SH-SY5Y (cell line): ENCODE measurements at regions not wholly inside any gene's neighbourhood (a gene's known extent, or its start where the extent isn't known, plus 50 kb on each side); places are given as distances from the start of the nearest gene placed in this dataset.

Experiments
- GATA2 ChIP-seq: IDR thresholded peaks from 2 replicates; pipeline ENCODE4 v1.6.1; 2011; ENCODE audit warnings: mild to moderate bottlenecking, low read depth, low read length
- GATA3 ChIP-seq: IDR thresholded peaks from 2 replicates; pipeline ENCODE4 v1.6.1; 2011; ENCODE audit warnings: low read depth, mild to moderate bottlenecking, low read length, moderate library complexity

GRCh38 chr5:158140120-158140731 is 281.3 kb upstream of the CLINT1 start:
- TF ChIP-seq GATA2: no peak
- TF ChIP-seq GATA3: no peak
